ENCODE measurements at regions not wholly inside any gene's neighbourhood (a gene's known extent, or its start where the extent isn't known, plus 50 kb on each side); places are given as distances from the start of the nearest gene placed in this dataset.

GRCh38 chrX:30468471-30468870 lies 109.1 kb downstream of the TASL start:
- no peaks in the 10 kb centered on the region for H3K36me3 ChIP-seq (ENCODE audit: control insufficient read depth, insufficient read depth, low read length)
- no peak overlapping the region for H2AFZ ChIP-seq (ENCODE audit: low read depth, low read length)
- no peak overlapping the region for H3K4me2 ChIP-seq (ENCODE audit: insufficient read depth, low read length)
- BruUV-seq (replicated peaks): no TSS peak
- H4K20me1 ChIP-seq (replicated peaks; ENCODE audit: control insufficient read depth, insufficient read depth, low read length): no peaks in the 10 kb centered on the region
- H3K79me2 ChIP-seq (ENCODE audit: control insufficient read depth, insufficient read depth, low read length): no peaks in the 10 kb centered on the region
- no peaks in the 10 kb centered on the region for H3K9me3 ChIP-seq (replicated peaks; ENCODE audit: control insufficient read depth, insufficient read depth, low read depth, low read length)
- WGBS (ENCODE audit: insufficient coverage, low coverage, missing lambda C conversion rate): 0% methylated on average over 3 of the region's 3 CpGs
- H3K4me1 ChIP-seq (replicated peaks in 1 of 2; ENCODE audit: control insufficient read depth in 2 of 2, insufficient read depth in 2 of 2, low read length in 2 of 2): no peaks in the 10 kb centered on the region
- H3K27ac ChIP-seq (ENCODE audit: extremely low read depth, low read depth, low read length): no peak overlapping the region
- H3K9me1 ChIP-seq (ENCODE audit: control insufficient read depth, insufficient read depth, low read length): no peaks in the 10 kb centered on the region
- no peak for ATAC-seq
- ChIA-PET CTCF (ENCODE audit: low intra/inter-chr PET ratio) (interaction anchor here (0.6 kb wide), 1 partner anchor 25 kb away, joined by 3 read pairs; no protein-coding TSS in a partner anchor), POLR2A (no interaction called here)
- intact Hi-C loops (cut with micrococcal nuclease) (no loop called here), in situ Hi-C loops (cut with MboI) (no loop called here)
- H3K27me3 ChIP-seq (ENCODE audit: control insufficient read depth in 2 of 2, insufficient read depth in 2 of 2, low read length in 2 of 2): no peaks in the 10 kb centered on the region
- H3K9ac ChIP-seq (ENCODE audit: insufficient read depth in 1 of 2, low read depth in 2 of 2, low read length in 2 of 2): no peak overlapping the region
- FAIRE-seq: no peak
- no peak for DNase-seq (ENCODE audit: extremely low read depth in 1 of 4, low spot score in 3 of 4)
- H3K4me3 ChIP-seq: no peak overlapping the region
- TF ChIP-seq ARHGAP35 (IDR thresholded peaks at IDR 0.05; ENCODE audit: partially characterized antibody): no peak
- TF ChIP-seq GTF2E2 (tag; IDR thresholded peaks at IDR 0.05): no peak
- no peak for TF ChIP-seq ZNF436 (CRISPR knock-in tag; IDR thresholded peaks at IDR 0.05)
- no peak for TF ChIP-seq ZNF41 (CRISPR knock-in tag; conservative IDR thresholded peaks at IDR 0.05)
- no peak for TF ChIP-seq EHMT2 (IDR thresholded peaks at IDR 0.05)
- TF ChIP-seq NONO (IDR thresholded peaks at IDR 0.05; ENCODE audit: low read depth in 2 of 2, low read length in 1 of 2): no peak
- no peak for TF ChIP-seq ZBTB11 (CRISPR knock-in tag; IDR thresholded peaks at IDR 0.05)
- no peak for TF ChIP-seq ZNF277 (CRISPR knock-in tag; IDR thresholded peaks at IDR 0.05; ENCODE audit: borderline replicate concordance)
- no peak for TF ChIP-seq FOXK1 (CRISPR knock-in tag; IDR thresholded peaks at IDR 0.05; ENCODE audit: borderline replicate concordance)
- no peak for TF ChIP-seq ZBTB8A (IDR thresholded peaks at IDR 0.05; ENCODE audit: partially characterized antibody)
- TF ChIP-seq ZSCAN29 (IDR thresholded peaks at IDR 0.05): no peak
- TF ChIP-seq ZNF592 (IDR thresholded peaks at IDR 0.05): no peak
- no peak for TF ChIP-seq HCFC1 (IDR thresholded peaks at IDR 0.05; ENCODE audit: low read depth, low read length)
- TF ChIP-seq ZNF507 (tag; conservative IDR thresholded peaks at IDR 0.05): no peak
- no peak for TF ChIP-seq C11orf30 (IDR thresholded peaks at IDR 0.05; ENCODE audit: low read depth)

All from K562 (cell line).